ENCODE measurements at regions not wholly inside any gene's neighbourhood (a gene's known extent, or its start where the extent isn't known, plus 50 kb on each side); places are given as distances from the start of the nearest gene placed in this dataset.
"Not testable (repeated sequence)": the region's sequence is repeated elsewhere in the genome, so short reads cannot be mapped to it uniquely, and the experiment has no call there.

DNA sequence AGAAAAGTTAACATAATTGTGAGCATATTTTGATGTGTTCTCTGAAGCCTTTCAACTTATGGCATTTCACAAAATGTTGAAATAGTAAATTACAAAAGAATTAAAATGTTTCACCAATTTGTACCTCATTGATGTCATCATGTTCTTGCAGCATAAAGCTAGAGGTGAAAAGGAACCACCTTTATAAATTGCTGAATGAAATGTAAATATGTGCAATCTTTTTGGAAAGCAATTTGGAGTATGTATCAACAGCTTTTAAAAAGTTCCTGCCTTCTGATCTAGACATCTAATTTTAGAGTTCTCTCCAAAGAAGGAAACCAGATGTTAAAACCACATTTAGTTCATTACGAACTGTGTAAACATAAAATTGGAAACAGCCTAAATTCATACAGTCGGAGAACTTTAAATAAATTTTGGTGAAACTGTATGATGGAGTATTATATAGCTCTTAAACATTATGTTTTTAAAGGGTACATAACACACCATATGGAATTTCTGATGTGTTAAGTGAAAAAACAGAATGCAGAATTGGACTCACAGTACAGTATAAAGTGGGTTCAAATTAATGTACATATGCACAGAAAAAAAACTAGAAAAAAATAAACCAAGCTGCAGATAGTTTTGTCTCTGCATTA is 311.2 kb upstream of the NAALADL2 start:
- DNase-seq: no peak

- no peak for DNase-seq
Observed at GRCh38 chr3:174548841-174549623, 310.1 kb upstream of the NAALADL2 start.

DNA sequence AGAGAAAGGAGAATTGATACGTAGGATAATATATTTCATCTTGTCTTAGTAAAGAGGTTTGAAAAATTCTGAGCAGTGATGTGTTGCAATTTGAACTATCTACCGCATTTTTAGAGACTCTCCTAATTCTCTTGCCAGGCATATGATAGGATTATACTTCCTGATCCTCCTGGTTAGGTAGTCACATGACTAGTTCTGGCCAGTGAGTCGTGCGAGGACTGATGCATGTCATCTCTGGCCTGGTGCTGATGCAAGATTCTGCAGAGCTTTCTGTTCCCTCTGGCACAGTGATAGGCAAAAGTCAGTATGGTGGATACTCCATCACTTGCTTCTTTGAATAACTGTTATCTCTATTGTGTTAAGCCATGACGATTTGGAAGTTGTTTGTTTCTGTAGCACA is 277.6 kb upstream of the NAALADL2 start:
- no peak for DNase-seq

DNA sequence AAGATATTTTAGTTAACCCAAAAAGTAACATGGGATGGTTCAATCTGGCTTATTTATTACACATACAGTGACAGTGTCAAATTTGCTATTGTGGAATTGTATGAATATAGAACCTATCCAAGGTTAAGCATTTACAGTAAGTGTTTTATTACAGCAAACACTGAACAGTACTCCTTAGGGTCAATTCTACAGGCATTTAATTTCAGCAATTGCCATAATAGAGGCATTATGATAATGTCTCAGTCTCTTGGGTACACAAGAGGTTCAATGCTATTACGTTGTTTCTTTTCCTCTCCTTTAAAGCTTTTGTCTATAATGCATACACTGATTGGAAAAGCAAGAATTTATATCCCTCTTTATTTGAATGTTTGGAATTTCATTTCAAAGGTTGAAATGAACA is 275.7 kb upstream of the NAALADL2 start:
- no peak for DNase-seq

GRCh38 chr3:174587137-174587536 is 272.0 kb upstream of the NAALADL2 start:
- not testable (repeated sequence) for DNase-seq

DNA sequence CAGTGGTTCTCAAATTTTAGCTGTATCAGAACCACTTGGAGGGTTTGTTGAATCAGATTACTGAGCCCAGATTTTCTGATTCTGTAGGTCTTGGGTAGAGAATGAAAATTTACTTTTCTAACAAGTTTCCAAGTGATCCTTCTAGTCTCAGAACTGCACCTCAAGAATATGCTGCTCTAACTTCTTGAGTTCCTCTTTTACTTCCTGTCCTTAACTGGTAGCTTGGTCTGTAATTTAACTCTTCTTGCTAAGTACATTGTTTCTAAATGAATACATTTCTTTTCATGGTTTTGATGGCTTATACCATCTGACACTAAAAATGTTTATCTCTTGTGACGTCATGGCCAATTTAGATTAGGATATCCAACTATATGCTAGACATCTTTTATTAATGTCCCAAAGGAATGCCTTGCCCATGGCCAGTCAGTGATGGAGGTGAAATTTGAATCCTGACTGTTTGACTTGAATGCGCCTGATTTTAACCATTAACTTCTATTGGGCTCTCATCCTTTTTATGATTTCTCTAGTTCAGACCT is 262.6 kb upstream of the NAALADL2 start:
- no peak for DNase-seq

DNA sequence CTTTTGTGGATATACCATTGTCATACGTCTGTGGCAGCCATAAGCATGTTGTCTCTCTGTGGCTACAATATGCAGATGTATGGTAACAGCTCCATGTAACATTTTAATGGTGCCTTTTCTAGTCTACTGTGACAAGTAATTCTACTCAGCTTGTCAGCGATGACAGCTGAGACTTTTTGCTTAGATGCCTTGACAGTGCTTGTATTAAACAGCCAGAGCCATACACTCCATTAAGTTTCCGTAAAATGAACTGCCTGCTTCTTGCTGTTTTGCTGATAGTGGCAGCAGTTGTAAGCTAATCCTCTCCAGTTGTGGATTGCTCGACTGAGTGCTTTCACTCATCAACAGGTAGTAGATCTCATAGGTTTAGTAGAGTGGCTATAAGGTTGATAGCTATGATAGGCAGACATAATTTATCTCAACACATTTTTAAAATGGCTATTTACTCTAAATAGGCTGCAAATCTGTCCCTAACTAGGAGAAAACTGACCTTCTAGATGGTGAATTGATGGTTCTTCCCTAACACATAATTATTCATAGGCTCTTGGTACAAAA is 260.2 kb upstream of the NAALADL2 start:
- no peak for DNase-seq

DNA sequence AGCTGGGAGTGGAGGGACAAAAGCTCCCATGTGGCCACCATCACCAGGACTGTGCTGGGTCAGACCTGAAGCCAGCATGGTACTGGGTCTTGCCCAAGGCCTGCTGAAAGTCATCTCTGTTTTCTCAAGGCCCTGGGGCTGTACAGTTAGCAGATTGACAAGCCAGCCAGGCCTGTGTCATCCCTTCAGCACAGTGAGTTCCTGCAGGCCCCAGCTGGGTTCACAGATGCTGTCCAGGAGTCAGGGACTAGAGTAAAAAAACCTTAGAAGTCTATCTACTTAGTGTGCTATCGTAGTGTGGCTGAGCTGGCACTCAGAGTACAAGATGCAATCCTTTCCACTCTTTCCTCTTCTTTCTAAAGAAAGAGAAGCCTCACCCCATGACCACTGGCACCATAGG is 246.0 kb upstream of the NAALADL2 start:
- no peak for DNase-seq

DNA sequence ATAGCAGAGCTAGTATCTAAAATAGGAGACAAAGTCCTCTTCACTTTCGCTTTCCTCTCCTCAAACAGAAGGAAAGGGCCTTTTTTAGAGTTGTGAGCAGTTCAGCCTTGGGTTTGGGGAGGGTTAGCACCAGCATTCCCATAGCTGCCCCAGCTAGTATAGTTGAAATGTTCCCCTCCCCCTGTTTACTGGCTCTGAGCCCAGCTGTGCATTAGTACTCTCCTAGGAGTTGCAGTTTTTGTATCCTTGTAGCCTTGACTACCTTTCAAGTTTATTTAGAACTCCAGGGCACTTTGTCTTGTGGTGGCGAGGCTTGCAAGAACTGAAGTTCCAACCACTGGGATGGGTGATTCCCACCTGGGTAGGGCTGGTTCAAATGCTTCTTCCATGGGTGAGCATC is 245.1 kb upstream of the NAALADL2 start:
- no peak for DNase-seq

DNA sequence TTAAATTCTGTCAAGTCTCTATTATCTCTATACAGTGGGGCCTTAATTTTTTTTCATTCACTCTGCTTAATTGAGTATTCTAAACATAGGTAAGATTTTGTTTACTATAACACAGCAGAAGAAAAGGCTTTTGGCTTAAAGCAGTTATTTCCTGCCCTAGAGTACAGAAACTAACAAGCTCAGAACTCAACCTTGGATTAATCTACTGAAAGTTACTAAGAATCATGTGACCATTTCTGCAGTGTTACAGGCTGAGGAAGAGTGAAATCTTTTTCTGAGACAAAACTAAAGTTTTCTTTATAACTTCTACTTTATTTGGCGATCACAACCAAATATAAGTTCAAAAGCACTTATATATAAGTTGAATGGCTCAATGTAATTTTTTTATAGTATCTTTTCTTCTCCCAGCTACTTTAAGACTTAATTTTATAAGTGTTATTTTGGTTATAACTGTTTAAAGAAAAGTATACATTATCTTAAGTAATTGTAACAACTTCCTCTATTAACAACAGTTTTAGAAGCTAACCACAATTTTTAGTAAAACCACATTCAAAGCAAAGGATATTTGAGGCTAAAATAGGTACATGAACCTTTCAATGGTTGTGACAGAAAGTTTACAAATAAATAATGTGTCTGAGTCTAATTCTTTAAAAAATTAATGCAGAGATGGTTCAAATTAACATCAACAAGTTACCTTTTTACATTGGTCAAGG is 240.6 kb upstream of the NAALADL2 start:
- DNase-seq: no peak

- no peak for DNase-seq
Observed at GRCh38 chr3:174619239-174619638, 239.9 kb upstream of the NAALADL2 start.

DNA sequence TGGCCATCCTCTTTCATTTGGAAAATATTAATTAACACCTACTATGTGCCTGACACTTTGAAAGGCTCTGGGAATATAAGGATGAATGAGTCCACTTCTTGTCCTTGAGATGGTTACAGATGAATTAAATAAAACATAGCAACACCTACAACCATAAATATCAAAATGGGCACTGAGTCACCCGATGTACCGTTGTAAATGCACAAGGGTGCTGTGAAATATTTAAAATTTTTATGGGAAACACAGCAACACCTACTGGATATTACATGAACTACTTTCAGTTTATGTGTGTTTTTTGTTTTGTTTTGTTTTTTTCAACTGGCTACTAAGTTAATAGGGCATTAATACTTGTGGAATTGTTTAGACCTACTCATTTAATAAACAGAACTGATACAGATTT is 239.0 kb upstream of the NAALADL2 start:
- no peak for DNase-seq

DNA sequence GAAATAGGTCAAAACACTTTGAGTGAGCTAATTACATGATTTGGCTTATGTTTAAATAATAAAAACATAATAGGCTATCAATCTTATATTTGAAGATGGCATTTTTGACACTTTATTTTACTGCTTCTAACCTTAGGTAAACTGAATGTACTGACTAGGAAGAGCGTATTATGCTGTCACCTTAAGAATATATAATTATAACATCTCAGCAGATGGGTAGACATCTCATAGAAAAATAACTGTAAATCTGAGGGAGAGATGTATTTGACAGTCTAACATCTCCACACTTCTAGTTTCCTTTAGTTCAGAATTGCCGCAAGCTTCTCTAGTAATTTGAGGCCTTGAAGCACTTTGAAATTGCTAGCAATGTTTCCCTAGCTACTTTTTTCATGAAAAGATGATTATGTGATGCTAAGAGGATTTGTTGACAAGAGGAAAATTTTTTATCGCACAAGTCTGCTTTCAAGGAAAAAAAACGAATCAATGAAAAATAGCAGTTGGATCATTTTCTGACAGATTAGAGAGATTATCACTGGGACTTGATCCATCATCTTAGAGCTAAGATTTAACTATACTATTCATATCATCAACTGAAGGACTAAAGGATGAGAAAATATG is 238.2 kb upstream of the NAALADL2 start:
- DNase-seq: no peak

DNA sequence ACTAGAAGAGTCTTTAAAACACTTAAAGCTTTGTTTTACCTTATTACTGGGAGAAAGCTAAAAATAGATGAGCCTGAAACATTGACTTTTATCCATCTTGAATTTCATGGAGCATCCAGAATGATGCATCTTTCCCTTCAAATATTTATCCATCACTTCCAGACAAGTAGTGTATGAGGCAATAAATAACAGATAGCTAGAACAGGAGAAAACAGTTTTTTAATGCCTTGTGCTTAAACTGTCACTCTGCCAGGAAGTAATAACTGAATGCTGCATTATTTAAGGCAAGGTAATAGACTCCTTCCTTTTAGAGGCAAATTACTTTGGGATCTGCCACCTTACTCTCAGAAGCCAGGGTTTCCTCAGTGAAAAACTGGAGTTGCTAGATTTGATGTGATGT is 225.8 kb upstream of the NAALADL2 start:
- no peak for DNase-seq

DNA sequence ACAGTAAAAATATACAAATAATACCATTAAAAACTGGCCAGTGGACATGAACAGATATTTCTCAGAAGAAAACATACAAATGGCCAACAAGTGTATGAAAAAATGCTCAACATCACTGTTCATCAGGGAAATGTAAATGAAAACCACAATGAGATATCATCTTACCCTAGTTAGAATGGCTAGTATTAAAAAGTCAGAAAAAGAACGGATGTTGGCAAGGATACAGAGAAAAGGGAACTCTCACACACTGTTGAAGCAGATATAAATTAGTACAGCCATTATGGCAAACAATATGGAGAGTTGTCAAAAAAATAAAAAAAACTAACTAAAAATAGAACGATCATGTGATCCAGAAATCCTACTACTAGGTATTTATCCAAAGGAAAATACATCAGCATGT is 222.7 kb upstream of the NAALADL2 start:
- DNase-seq: no peak

GRCh38 chr3:174639406-174639805 is 219.7 kb upstream of the NAALADL2 start:
- no peak for DNase-seq

GRCh38 chr3:174639970-174640369 is 219.2 kb upstream of the NAALADL2 start:
- no peak for DNase-seq

DNA sequence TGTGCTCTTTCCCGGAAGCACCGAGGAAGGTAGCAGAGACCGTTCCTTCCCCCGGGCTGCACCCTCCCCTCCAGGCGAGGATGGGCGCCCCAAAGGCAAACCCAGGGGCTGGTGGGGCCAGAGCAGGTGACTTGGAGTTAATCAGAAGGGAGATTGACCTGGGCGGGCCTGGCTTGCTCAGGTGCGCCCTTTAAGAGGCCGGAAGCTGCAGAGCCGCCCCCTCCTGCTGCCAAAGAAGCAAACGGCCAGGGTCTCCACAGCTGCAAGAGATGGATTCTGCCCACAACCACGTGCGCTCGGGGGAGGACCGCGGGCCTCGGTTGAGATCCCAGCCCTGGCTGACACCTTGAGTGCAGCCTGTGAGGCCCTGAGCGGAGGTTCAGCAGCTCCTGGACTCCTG is 218.2 kb upstream of the NAALADL2 start:
- no peak for DNase-seq

DNA sequence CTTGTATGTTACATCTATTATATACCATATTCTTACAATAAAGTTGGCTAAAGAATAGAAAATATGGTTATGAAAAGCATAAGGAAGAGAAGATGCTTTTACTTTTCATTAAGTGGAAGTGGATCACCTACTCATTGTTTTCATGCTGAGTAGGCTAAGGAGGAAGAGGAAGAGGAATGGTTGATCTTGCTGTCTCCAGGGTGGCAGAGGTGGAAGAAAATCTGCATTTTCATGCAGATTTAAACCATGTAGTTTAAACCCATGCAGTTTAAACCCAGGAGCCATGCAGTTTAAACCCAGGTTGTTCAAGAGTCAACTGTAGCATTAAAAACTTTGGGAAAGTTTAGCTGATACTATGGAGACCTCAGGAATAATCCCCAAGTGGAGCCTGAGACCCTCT is 214.8 kb upstream of the NAALADL2 start:
- no peak for DNase-seq

DNA sequence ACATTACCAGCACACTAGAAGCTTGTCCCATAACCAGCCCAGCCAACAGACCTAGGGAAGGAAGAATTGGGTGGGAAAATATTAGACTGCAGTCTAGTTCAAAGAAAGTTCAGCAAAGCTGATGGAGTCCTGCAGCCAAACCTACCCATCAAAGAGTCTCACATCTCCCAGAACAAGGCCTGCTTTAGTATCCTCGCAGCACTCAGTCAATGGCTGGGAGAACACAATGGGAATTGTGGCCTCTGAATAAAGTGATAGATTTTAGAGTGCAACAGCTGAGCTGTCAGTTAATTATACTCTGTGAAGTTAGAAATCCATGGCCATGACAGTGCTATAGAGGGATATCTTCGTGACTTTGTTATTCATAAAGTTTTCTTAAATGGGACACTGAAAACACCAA is 207.2 kb upstream of the NAALADL2 start:
- no peak for DNase-seq

DNA sequence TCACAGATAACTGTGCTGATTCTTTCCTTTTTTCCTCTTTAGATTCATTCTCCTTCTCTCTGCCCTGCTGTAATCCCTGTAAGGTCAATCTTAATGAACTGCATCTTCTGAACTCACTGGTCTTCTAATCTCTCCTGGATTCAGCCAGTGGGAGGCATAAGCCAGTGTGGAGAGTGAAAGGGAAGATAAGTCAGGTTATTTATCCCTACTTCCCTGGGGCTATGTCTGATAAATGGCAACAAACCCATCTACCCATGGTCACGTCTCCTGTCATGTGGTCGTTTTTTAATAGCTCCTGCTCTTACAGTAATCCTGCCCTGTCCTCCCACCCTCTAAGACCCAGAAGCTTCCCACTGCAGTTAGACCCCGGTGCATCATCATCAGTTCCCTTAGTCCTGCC is 199.6 kb upstream of the NAALADL2 start:
- DNase-seq: no peak

- no peak for DNase-seq
Observed at GRCh38 chr3:174662653-174663052, 196.5 kb upstream of the NAALADL2 start.

DNA sequence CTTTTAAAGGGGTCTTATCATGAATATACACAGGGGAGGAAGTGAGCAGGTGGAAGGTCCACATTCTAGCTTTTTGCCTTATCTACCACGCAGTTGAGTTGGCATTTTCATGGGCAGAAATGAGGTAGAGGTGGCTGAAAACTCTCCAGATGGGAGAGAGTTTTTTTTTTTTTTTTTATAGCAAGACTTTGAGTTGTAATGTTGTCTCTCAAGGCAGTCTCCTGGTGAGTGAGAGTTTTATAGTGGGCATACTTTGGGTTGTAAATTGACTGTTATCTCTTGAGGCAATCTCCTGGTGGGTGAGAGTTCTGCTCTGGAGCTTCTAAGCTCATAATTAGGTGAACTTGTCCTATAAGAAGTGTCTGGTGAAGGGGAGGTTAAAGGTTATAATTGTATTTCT is 191.7 kb upstream of the NAALADL2 start:
- DNase-seq: no peak
